ENCODE measurements at regions not wholly inside any gene's neighbourhood (a gene's known extent, or its start where the extent isn't known, plus 50 kb on each side); places are given as distances from the start of the nearest gene placed in this dataset.

DNA sequence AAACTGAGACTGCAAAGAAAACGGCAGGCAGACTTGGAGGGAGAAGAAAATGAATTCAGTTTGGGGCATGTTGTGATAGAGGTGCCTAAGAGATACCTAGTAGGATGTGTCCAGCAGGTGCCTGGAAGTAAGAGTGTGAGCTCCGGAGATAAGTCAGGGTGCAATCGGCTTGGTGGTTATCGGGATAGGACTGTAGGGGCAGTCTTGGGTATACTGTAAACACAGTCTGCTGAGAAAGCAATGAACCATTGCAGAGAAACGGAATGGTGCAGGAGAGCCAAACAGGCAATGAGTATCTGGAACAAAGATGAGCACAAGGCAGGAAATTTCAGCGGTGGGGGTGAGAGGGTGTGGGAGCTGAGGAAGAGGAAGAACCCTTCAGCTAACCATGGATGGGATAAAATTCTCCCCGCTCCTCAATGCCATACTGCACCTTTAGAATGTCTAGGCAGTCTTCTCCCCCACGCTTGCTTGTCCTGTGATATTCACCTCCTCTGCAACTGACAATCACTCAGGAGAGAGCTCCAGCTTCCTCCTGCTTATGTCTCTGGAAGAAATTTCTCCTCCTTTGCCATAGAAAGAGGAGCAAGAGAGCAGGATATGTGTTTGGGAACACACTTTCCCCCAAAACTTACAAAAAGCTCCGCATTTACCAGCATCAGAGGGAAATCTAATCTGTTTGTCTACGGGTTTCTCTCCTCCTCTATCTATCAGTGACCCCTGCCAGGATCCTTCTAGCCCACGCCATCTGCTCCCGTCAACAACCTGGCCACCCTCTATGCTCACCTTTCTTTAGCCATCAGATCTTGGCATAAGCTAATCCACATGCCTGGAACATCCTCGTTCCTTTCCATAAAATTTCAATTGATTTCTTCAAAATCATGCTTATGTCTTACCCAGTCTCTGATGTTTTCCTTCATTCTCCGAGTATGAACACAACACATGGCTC lies 381.7 kb upstream of the JARID2 start:
- DNase-seq, result peak in 2 of 4 experiments; percentile 32 to 43

DNA sequence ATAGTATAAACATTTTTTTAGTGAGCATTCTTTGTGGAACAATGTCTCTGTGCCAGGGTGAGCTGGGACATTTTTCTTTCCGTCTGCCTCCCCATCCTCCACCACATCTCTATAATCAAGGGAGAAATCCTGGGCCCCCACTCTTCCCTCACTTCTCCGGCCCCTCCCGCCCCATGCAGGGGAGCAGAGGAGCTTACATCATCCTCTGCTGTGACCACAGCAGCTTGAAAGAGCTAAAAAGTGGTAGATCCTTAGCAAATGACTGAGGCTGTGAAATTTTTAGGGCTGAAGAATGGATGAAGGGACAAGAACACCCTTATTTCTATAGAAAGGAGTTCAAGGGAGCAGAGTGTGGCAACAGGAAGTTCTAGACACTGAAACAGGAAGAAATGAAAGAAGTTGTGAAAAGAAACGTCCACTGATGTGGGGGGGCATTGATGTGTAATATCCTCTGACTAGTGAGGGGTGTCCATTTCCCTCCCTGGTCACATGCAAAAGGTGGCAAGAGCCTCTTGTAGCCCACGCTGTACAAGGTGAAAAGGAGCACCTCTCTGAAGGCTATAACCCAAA lies 380.3 kb upstream of the JARID2 start:
- DNase-seq, result peak; percentile 56 to 76 (median 66)

DNA sequence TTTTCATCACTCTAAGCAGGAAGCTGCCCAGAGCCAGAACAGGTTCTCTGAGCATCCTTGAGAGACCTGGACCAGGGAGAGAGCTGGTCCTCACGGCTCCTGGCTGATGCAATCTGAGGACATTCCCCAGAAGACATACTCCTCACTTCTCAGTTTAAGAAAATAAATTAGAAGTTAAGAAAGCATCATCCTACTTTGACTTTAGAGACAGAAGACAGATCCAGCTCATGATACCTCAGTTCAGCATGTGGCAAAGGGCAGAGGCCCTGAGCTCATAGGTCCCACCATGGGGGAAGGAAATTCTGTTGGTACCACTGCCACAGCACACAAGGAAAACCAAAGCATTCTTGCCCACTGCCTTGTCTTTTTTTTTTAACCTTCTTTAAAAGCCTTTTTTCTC lies 378.1 kb upstream of the JARID2 start:
- no peak for DNase-seq

DNA sequence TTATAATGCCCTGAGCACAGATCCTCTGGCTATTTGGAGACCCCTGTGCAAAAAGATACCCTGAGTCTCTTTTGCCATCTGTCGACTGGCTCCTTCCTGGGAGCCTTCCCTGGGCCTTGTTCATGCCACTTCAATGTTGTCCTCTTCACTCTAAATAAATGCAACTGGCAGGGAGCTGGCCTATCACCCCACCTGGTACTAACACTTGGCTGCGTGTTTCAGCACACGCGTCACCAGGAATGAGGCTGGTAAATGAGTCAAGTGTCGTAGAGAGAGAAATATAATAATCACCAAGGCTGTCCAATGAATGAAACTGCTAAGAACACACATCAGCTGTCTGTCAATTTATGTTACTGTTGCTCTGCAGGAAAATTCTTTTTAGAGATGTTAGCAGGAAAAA lies 374.6 kb upstream of the JARID2 start:
- DNase-seq, result no peak

DNA sequence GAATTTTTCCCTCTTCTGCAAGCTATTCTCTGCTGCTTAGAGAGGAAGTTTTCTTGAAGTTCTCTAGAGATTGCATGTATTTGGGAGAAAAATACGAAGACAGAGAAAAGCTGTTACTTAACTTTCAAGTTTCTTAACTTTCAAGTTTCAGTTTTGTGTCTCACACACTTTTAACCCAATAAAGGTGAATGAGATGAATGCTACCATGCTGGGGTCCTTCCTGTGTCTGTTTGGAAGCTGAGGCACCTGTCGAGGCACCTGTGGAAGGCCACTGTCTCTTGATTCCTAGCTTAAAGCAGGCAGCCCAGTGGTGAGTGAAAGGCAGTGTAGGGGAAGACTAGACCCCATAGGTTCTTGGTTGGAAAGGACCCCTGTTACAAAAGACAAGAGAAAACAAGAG lies 372.8 kb upstream of the JARID2 start:
- peak in 1 of 4 experiments; percentile 45 for DNase-seq

DNA sequence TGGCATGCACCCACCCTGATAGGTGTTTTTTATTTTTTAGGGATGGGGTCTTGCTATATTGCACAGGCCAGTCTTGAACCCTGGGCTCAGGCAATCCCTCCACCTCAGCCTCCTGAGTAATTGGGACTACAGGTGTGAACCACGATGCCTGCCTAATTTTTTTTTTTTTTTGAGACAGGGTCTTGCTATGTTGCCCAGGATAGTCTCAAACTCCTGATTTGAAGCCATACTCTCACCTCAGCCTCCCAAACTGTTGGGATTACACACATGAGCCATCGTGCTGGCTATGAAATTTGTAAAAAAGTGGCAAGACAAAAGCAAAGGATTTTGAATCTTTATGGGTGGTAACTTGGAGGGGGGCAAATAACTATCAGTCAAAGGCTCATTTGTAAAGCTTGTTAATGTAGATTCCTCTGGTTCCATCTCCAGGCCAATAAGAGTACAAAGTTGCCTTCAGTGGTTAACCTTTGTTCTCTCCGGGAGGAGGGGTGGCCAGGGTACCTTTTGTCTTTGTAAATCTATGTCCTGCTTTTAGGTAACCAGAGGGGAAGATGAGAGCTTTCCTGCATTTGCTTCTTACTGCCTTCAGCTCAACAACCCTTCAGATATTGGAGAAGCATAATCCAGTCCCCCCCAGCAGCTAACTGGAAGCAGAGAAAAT lies 372.0 kb upstream of the JARID2 start:
- no peak for DNase-seq

DNA sequence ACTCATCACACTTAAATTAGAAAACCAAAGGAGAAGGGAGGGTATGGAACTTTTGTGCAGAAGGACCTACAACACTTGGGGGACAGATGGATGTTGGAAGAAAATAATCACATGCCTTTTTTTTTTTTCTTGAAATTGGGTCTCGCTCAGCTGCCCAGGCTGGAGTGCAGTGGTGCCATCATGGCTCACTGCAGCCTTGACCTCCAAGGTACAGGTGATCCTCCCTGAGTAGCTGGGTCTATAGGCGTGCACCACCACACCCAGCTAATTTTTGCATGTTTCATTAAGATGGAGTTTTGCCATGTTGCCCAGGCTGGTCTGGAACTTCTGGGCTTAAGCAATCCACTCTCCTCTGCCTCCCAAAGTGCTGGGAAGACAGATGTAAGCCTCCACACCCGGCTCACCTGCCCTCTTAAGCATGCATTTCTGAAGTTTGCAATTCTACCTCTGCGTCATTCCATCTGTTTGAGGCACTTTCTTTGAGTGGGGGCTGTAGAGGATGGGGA lies 370.8 kb upstream of the JARID2 start:
- DNase-seq, result no peak

DNA sequence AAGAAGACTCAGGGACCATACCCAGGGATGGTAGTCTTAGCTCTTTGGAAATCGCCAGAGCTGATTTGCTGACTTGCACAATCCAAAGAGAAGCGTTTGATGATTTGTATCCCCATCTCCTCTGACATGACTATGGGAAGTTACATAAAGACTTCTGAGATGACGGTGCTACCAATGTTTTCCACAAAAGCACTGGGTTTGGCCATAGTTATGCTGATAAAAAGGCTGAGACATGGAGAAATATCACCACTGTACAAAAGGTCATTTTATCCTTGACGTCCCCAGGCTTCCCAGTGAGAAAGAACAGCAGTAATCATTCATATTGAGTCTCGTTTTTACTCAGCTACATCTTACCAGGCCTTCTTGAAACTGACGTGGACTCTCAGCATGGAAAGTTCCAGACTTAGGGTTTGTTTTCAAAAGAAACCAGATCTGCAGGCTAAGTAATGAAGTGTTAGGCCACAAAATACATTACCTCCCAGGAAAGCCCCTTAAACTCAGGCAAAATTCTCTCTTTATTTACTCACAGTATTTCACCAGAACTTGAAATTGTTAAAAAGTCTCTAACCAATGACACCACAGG lies 370.3 kb upstream of the JARID2 start:
- peak in 2 of 4 experiments; percentile 51 to 62 for DNase-seq

DNA sequence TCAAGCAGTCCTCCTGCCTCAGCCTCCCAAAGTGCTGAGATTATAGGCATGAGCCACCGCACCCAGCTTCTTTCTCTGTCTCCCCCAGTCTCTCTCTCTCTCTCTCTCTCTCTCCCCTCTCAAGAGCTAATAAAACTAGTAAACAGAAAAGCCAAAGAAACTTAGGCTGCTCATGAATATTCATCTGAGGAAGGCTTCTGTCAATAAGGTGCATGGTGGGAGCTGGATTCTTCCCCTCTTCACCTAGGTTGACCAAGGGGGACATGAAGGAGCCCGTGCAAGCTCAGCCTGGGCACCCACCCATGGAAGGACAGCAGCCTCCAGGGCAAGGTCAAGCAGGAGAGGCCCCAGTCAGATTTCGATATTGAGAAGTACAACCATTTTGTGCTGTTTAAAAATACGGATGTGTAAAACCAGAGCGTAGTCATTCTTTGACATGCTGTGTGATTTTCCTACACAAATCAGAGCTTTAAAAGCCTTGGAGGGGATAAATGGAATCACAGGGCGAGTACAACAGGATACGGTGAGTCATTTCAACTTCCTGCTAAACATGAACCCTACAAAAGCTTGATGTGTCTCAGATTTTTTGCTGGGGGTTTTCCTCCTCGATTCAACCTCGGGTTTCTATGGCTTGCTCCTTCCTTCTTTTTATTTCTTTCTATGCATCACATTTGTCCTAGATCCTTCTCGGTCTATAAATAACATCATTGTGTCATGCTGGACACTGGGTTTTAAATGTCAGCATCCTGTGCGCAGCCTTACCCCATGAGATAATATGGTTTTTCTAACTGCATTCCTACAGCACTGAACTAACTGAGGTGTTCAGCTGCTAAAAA lies 368.9 kb upstream of the JARID2 start:
- peak; percentile 85 to 97 (median 91) for DNase-seq

DNA sequence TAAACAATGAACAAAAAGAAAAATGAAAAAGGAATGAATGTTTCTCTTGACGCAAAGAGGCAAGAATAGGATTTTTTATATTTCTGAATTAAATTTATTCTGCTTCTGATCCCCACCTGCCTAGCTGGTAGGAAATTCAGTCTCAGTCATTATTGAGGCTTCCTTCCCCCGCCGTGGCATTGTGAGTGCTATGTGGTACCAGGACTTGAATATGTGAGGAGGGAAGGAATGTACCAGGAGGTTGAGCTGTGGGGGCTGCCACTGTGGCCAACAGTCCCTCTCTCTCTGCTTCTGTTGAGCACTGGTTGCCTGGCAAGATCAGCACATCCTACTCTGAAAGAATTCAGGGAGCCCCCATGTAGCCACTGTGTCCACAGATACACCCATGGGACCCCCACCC lies 368.1 kb upstream of the JARID2 start:
- no peak for DNase-seq

DNA sequence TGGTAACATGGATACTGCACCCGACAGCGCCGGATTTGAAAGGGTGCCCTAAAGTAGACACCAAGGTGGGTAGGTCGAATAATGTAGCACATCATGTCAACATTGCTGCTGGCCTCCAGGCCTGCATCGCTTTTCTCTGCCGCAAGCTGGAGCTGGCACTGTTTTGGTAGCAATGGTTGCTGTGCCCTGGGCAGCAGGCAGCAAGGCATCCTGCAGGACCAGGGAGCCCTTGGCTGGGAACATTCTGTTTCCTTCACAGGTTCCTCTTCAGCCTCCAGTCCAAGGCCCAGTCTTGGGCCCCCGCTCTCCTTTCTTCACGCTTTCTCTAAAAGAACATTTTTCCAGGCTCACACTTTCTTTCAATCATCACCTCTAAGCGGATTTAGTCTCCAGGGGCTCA lies 365.8 kb upstream of the JARID2 start:
- no peak for DNase-seq

DNA sequence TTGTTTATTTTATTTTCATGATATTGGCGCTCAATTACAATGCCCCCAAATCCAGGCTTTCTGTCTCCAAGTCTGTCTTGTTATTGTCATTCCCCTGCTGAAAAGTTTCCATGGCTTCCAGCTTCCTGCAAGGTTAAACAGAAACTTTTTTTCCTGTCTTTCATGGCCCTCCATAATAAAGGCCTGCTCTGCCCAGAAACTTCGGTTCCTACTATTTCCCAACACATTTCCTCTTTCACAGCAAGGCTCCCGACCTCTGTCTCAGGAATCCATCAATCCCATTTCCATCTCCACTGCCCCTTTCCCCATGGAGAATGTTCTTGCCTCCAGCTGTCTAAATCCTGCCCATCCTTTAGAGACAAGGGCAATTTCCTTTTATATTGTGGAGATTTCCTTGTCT lies 365.2 kb upstream of the JARID2 start:
- DNase-seq, result no peak

DNA sequence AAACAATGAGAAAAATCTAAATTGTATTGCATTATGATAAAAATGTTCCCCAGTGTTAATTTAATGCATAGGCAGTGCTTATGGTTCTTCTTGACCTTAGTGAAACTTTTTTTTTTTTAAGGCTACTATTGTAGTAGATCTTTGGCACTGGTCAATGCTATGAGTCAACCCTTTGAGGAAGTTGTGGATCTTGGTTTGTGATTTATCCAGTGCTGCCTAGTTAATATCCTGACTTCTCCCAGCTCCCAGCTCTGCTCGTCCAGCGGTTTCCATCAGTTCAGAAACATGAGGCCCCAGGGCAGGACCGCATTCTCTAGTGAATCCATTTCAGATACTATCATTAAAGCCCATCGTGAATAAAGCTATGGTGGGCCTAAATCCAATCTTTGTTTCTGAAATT lies 364.5 kb upstream of the JARID2 start:
- peak; percentile 55 to 81 (median 69) for DNase-seq

DNA sequence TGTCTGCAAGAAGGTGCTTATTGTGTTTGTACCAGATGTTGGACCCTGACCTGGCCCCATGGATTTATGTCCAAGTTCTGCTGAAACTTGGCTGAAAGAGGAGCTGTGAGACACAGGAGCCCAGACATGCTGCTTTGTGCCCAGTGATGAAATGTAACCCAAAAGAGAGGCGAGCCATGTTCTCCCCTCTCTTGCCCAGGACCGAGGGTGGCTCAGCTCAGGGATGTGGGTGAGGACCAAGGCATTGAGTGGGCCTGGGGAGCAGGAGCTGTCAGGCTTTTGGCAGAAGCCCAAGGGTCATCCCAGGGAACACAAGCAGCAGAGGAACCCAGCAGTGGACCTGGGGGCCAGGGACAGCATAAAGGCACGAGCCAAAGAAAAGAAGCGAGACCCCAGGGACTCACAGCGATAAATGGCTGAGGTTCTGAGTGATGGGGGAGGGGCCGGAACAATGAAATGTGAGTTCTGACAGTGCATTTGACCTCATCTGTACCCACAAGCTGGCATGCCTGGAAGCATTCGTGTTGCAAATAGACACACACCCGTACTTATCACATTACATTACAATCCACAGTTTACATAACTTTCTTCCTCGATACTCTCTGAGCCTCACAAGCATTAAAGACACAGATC lies 363.4 kb upstream of the JARID2 start:
- no peak for DNase-seq

DNA sequence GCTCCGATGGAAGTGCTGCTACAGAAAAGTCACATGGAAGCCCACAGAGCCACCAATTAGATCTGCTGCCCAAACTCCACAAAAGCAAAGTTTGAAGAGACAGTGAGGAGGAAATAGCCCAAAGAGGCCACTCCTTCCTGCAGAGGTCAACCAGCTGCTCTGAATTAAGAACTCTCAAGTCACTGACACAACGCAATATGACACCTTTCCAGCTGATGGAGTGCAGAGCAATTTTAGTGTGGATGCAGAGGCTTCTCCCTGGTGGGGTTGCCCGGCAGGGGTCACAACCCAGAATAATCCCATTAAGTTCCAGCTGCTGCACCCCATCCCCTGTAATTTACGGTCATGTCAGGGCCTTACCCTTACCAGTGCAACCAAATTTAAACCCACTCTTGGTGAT lies 361.9 kb upstream of the JARID2 start:
- DNase-seq, result peak; percentile 39 to 67 (median 52)

DNA sequence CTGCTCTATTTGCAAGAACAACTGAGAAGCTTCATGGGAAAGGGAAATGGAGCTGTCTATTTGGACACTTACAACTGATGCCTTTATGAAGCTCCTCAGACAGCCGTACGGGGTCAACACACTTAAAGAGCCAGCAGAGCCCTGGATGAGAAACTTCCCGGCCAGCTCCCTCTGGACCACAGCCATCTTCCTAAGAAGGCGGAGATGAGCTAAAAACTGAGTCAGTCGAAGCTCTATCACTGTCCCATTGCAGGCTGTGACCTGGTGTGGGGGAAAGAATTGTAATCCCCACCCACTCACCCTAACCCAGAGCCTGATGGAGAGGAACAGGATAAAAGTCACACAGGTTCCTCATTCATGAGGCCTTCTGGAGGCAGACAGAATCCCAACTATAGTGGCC lies 360.4 kb upstream of the JARID2 start:
- DNase-seq, result peak; percentile 76 to 92 (median 85)

DNA sequence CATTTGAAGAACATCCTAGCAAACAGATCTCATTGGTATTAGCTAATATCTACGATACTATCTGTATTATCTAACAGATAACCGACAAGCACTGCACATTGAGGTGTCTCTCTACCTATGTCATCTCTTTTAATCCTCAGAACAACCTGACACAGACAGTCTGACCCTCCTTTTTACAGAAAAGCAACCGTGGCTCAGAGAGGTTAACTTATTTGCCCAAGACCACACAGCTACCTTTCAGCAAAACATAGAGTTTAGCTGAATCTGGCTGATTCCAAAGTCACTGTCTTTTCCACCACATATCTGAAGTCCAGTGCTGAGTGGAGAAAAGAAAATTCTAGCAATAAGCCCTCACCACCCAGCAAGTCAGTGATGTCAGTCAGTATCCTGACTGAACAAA lies 358.7 kb upstream of the JARID2 start:
- DNase-seq, result no peak

DNA sequence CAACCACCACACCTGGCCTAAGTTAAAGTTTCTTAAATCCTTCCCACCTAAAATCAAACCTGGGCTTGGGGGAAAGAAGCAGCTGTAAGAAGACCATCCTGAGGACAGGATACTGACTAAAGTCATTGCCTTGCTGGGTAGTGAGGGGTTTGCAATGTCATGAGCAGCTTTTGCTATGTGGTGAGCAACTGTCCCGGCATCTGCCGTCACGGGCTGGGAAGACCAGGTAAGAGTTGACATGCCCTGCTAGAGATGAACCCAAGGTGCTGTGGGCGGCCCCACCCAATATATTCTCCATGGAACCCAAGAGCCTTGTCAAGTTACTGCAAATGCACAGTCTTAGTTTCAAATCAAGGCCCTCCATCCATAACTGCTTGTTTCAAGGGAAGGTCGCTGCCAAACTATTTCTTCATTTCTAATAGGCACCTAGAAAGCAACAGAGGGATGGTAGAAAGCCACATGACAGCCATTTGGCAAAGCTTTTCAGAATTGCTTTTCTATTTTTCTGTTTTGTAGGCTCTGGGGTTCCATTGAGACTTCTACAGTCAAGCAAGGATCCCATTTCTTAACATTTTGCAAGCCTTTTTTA lies 357.8 kb upstream of the JARID2 start:
- DNase-seq, result no peak

DNA sequence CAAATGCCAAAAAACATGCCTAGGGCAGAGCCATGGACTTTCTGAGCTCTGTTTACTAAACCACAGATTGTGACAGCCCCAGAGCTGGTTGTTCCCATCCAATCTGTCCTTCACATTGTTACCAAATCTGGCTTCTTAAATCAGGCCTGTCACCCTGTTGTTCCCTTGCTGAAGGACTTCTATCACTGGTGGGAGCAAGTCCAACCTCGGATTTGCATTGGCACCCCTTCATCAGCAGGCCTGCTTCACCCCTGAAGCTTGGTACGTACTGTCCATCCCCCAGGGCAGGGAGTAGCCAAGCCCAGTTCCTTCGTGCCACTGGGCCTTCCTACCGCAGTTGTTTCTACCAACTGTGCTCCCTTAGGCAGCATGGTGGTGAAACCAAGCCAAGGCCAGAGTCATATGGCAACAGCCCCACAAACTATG lies 357.3 kb upstream of the JARID2 start:
- peak in 1 of 4 experiments; percentile 29 for DNase-seq

DNA sequence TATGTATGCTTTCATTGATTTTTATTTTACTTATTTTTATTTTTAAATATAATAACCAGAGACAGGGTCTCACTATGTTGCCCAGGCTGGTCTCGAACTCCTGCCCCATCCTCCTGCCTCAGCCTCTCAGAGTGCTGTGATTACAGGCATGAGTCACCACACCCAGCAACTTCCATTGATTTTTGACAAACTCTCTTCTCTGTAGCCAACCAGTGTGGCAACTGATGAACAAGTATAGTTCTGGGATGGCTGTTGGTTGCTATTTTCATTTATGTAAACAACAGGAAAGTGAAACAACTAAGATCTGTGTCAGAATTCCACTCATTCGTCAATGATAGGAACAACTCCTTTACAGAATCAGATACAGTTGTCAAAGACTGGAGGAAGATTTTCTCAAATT lies 356.7 kb upstream of the JARID2 start:
- DNase-seq, result peak in 2 of 4 experiments; percentile 22 to 36
